ENCODE measurements at regions not wholly inside any gene's neighbourhood (a gene's known extent, or its start where the extent isn't known, plus 50 kb on each side); places are given as distances from the start of the nearest gene placed in this dataset.
"Not testable (repeated sequence)": the region's sequence is repeated elsewhere in the genome, so short reads cannot be mapped to it uniquely, and the experiment has no call there.

GRCh38 chr10:80786322-80786721 lies 248.6 kb downstream of the SH2D4B start:
- no peak overlapping the region for H3K4me3 ChIP-seq (ENCODE audit: low read length)
- H3K4me1 ChIP-seq (ENCODE audit: control insufficient read depth, low read depth, low read length): no peaks in the 10 kb centered on the region
- no peaks in the 10 kb centered on the region for H3K9me3 ChIP-seq (ENCODE audit: control insufficient read depth, low read depth, low read length)
- no peak overlapping the region for H3K9ac ChIP-seq (ENCODE audit: low read length)
- no peaks in the 10 kb centered on the region for H3K27me3 ChIP-seq (ENCODE audit: control insufficient read depth, insufficient read depth, low read length)
- no peaks in the 10 kb centered on the region for H3K36me3 ChIP-seq (ENCODE audit: control insufficient read depth, low read depth, low read length)
- H3K27ac ChIP-seq (ENCODE audit: low read length): no peak overlapping the region

- Histone ChIP-seq H3K4me1 (ENCODE audit: control insufficient read depth, low read depth, low read length) (no peaks in the 10 kb centered on the region), H3K9me3 (ENCODE audit: control insufficient read depth, low read depth, low read length) (no peaks in the 10 kb centered on the region), H3K9ac (ENCODE audit: low read length) (no peak overlapping the region), H3K27me3 (ENCODE audit: control insufficient read depth, insufficient read depth, low read length) (no peaks in the 10 kb centered on the region), H3K36me3 (ENCODE audit: control insufficient read depth, low read depth, low read length) (no peaks in the 10 kb centered on the region), H3K4me3 (ENCODE audit: low read length) (no peak overlapping the region), H3K27ac (ENCODE audit: low read length) (no peak overlapping the region)
Observed at GRCh38 chr10:80787952-80788351, 250.2 kb downstream of the SH2D4B start.

DNA sequence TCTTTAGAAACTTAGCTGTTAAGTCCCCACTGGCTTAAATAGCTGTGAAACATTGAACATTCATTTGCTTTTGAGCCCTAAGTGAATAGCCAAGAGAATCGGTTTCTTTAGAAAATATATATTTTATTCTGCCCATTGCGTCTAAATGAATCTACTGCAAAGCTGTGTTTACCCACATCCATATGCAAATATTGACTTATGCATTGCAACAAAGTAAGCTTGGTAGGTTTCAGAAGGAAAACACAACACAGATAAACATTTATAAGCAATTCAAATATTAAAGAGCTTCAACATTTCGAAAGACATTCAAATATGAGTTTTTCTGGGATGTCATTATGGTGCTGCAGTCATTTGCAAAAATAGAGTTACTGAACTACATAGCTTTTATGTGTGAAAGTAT lies 257.3 kb downstream of the SH2D4B start:
- Histone ChIP-seq H3K4me1 (ENCODE audit: control insufficient read depth, low read depth, low read length) (no peaks in the 10 kb centered on the region), H3K27ac (ENCODE audit: low read length) (no peak overlapping the region)

GRCh38 chr10:80805343-80806020 lies 267.8 kb downstream of the SH2D4B start:
- Histone ChIP-seq H3K9me3 (ENCODE audit: control insufficient read depth, low read depth, low read length) (peaks cover 6% of the 10 kb centered on the region), H3K27me3 (ENCODE audit: control insufficient read depth, insufficient read depth, low read length) (no peaks in the 10 kb centered on the region), H3K36me3 (ENCODE audit: control insufficient read depth, low read depth, low read length) (no peaks in the 10 kb centered on the region), H3K27ac (ENCODE audit: low read length) (no peak overlapping the region), H3K9ac (ENCODE audit: low read length) (no peak overlapping the region), H3K4me3 (ENCODE audit: low read length) (no peak overlapping the region), H3K4me1 (ENCODE audit: control insufficient read depth, low read depth, low read length) (no peaks in the 10 kb centered on the region)

More for the DNA sequence above, 257.3 kb downstream of the SH2D4B start:
- no peaks in the 10 kb centered on the region for H3K27me3 ChIP-seq (ENCODE audit: control insufficient read depth, insufficient read depth, low read length)
- no peak overlapping the region for H3K4me3 ChIP-seq (ENCODE audit: low read length)
- no peaks in the 10 kb centered on the region for H3K9me3 ChIP-seq (ENCODE audit: control insufficient read depth, low read depth, low read length)
- H3K36me3 ChIP-seq (ENCODE audit: control insufficient read depth, low read depth, low read length): no peaks in the 10 kb centered on the region
- H3K9ac ChIP-seq (ENCODE audit: low read length): no peak overlapping the region

DNA sequence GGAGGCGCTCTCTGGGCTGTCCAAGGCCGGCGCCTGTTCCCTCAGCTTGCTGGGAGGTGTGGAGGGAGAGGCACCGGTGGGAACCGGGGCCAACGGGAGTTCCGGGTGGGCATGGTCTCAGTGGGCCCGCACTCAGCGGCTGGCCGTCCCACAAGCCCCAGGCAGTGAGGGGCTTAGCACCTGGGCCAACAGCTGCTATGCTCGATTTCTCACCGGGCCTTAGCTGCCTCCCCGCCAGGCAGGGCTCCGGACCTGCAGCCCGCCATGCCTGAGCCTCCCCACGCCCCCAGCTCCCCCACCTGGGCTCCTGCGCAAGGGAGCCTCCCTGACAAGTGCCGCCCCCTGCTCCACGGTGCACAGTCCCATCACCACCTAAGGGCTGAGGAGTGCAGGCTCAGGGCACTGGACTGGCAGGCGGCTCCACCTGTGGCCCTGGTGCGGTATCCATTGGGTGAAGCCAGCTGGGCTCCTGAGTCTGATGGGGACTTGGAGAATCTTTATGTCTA lies 276.5 kb downstream of the SH2D4B start:
- H3K27ac ChIP-seq (ENCODE audit: low read length): no peak overlapping the region
- no peaks in the 10 kb centered on the region for H3K9me3 ChIP-seq (ENCODE audit: control insufficient read depth, low read depth, low read length)
- no peaks in the 10 kb centered on the region for H3K4me1 ChIP-seq (ENCODE audit: control insufficient read depth, low read depth, low read length)
- H3K4me3 ChIP-seq (ENCODE audit: low read length): no peak overlapping the region
- no peaks in the 10 kb centered on the region for H3K27me3 ChIP-seq (ENCODE audit: control insufficient read depth, insufficient read depth, low read length)
- H3K9ac ChIP-seq (ENCODE audit: low read length): no peak overlapping the region
- H3K36me3 ChIP-seq (ENCODE audit: control insufficient read depth, low read depth, low read length): no peaks in the 10 kb centered on the region

DNA sequence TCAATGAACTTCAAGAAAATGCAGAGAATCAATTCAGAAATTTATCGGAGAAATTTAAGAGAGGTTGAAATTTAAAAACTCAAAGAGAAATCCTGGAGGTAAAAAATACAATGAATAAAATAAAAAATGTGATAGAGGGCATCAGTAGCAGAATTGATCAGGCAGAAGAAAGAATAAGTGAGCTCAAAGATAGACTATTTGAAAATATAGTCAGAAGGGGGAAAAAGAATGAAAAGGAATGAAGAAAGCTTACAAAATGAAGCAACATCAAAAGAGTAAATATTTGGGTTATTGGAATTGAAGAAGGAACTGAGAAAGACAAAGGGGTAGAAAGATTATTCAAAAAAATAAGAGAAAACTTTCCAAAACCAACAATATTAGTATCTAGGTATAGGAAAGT lies 291.4 kb downstream of the SH2D4B start:
- no peak overlapping the region for H3K9ac ChIP-seq (ENCODE audit: low read length)
- peaks cover 5% of the 10 kb centered on the region for H3K9me3 ChIP-seq (ENCODE audit: control insufficient read depth, low read depth, low read length)
- no peaks in the 10 kb centered on the region for H3K27me3 ChIP-seq (ENCODE audit: control insufficient read depth, insufficient read depth, low read length)
- no peak overlapping the region for H3K27ac ChIP-seq (ENCODE audit: low read length)
- no peaks in the 10 kb centered on the region for H3K4me1 ChIP-seq (ENCODE audit: control insufficient read depth, low read depth, low read length)
- H3K4me3 ChIP-seq (ENCODE audit: low read length): no peak overlapping the region
- no peaks in the 10 kb centered on the region for H3K36me3 ChIP-seq (ENCODE audit: control insufficient read depth, low read depth, low read length)

GRCh38 chr10:80829562-80829961 lies 291.9 kb downstream of the SH2D4B start:
- Histone ChIP-seq H3K27ac (ENCODE audit: low read length) (no peak overlapping the region), H3K9me3 (ENCODE audit: control insufficient read depth, low read depth, low read length) (peaks cover 8% of the 10 kb centered on the region), H3K9ac (ENCODE audit: low read length) (no peak overlapping the region), H3K4me3 (ENCODE audit: low read length) (no peak overlapping the region), H3K36me3 (ENCODE audit: control insufficient read depth, low read depth, low read length) (no peaks in the 10 kb centered on the region), H3K27me3 (ENCODE audit: control insufficient read depth, insufficient read depth, low read length) (no peaks in the 10 kb centered on the region), H3K4me1 (ENCODE audit: control insufficient read depth, low read depth, low read length) (no peaks in the 10 kb centered on the region)

- not testable (repeated sequence) for H3K27me3 ChIP-seq (ENCODE audit: control insufficient read depth, insufficient read depth, low read length); H3K4me1 ChIP-seq (ENCODE audit: control insufficient read depth, low read depth, low read length); H3K36me3 ChIP-seq (ENCODE audit: control insufficient read depth, low read depth, low read length); H3K9ac ChIP-seq (ENCODE audit: low read length); H3K9me3 ChIP-seq (ENCODE audit: control insufficient read depth, low read depth, low read length); H3K4me3 ChIP-seq (ENCODE audit: low read length); H3K27ac ChIP-seq (ENCODE audit: low read length)
Observed at GRCh38 chr10:80832693-80833092, 295.0 kb downstream of the SH2D4B start.

- Histone ChIP-seq H3K9ac (ENCODE audit: low read length) (no peak overlapping the region), H3K4me1 (ENCODE audit: control insufficient read depth, low read depth, low read length) (peaks cover 3% of the 10 kb centered on the region), H3K9me3 (ENCODE audit: control insufficient read depth, low read depth, low read length) (no peaks in the 10 kb centered on the region), H3K27me3 (ENCODE audit: control insufficient read depth, insufficient read depth, low read length) (no peaks in the 10 kb centered on the region), H3K27ac (ENCODE audit: low read length) (no peak overlapping the region), H3K4me3 (ENCODE audit: low read length) (no peak overlapping the region), H3K36me3 (ENCODE audit: control insufficient read depth, low read depth, low read length) (no peaks in the 10 kb centered on the region)
Observed at GRCh38 chr10:80855348-80855971, 317.8 kb downstream of the SH2D4B start.

DNA sequence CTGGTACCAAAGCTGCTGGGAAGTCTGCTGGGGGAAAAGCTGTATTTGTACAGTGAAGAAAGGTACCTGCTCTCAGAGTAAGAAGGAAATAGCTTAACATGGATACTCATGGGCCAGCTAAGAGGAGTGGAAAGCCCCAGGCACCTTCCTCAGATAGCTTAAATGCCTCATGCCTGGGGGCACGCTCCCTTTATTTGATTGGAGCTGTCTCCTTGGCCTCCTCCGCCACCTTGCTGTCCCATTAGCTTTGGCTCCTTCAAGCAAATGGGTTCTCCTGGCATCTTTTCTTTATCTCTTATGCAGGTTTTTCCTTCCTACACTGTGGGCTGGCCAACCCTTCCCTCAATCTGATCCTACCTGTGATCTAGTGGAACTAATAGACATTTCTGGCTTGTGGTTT lies 318.5 kb downstream of the SH2D4B start:
- H3K27ac ChIP-seq (ENCODE audit: low read length): no peak overlapping the region
- H3K9ac ChIP-seq (ENCODE audit: low read length): no peak overlapping the region
- H3K36me3 ChIP-seq (ENCODE audit: control insufficient read depth, low read depth, low read length): no peaks in the 10 kb centered on the region
- no peak overlapping the region for H3K4me3 ChIP-seq (ENCODE audit: low read length)
- H3K9me3 ChIP-seq (ENCODE audit: control insufficient read depth, low read depth, low read length): no peaks in the 10 kb centered on the region
- peaks cover 3% of the 10 kb centered on the region for H3K4me1 ChIP-seq (ENCODE audit: control insufficient read depth, low read depth, low read length)
- H3K27me3 ChIP-seq (ENCODE audit: control insufficient read depth, insufficient read depth, low read length): no peaks in the 10 kb centered on the region

- not testable (repeated sequence) for H3K27me3 ChIP-seq (ENCODE audit: control insufficient read depth, insufficient read depth, low read length)
Observed at GRCh38 chr10:80859279-80859678, 321.6 kb downstream of the SH2D4B start.

DNA sequence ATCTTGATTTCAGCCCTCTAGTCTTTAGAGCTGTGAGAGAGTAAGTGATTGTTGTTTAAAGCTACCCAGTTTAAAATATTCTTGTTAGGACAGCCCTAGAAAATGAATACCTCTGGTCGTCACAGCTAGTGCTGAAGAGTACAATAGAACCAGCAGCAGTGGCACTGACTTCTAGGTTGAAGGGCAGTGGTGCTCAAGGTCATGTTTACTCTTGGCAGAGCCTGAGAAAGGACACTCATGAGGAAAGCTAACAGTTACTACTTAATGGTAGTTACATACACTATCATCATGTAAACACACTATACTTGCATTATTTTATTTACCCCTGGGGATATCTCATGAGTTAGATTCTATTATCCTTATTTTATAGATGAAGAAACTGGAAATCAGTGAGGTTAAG lies 323.0 kb downstream of the SH2D4B start:
- no peak overlapping the region for H3K4me3 ChIP-seq (ENCODE audit: low read length)
- H3K36me3 ChIP-seq (ENCODE audit: control insufficient read depth, low read depth, low read length): no peaks in the 10 kb centered on the region

More at GRCh38 chr10:80859279-80859678, 321.6 kb downstream of the SH2D4B start:
- H3K27ac ChIP-seq (ENCODE audit: low read length); H3K4me1 ChIP-seq (ENCODE audit: control insufficient read depth, low read depth, low read length); H3K9ac ChIP-seq (ENCODE audit: low read length); H3K36me3 ChIP-seq (ENCODE audit: control insufficient read depth, low read depth, low read length); H3K4me3 ChIP-seq (ENCODE audit: low read length); H3K9me3 ChIP-seq (ENCODE audit: control insufficient read depth, low read depth, low read length): not testable (repeated sequence)

More for the DNA sequence above, 323.0 kb downstream of the SH2D4B start:
- Histone ChIP-seq H3K4me1 (ENCODE audit: control insufficient read depth, low read depth, low read length) (no peaks in the 10 kb centered on the region), H3K27ac (ENCODE audit: low read length) (no peak overlapping the region), H3K9me3 (ENCODE audit: control insufficient read depth, low read depth, low read length) (no peaks in the 10 kb centered on the region), H3K9ac (ENCODE audit: low read length) (no peak overlapping the region), H3K27me3 (ENCODE audit: control insufficient read depth, insufficient read depth, low read length) (no peaks in the 10 kb centered on the region)

Data from iPS-18a (cell line).